ENCODE measurements at regions not wholly inside any gene's neighbourhood (a gene's known extent, or its start where the extent isn't known, plus 50 kb on each side); places are given as distances from the start of the nearest gene placed in this dataset.
"Not testable (repeated sequence)": the region's sequence is repeated elsewhere in the genome, so short reads cannot be mapped to it uniquely, and the experiment has no call there.

GRCh38 chr7:34333925-34334324 lies 324.1 kb upstream of the NPSR1 start:
- no peak for DNase-seq

- DNase-seq, result no peak
These were observed 320.9 kb upstream of the NPSR1 start for GRCh38 chr7:34337163-34337562.

GRCh38 chr7:34338961-34339526 lies 319.0 kb upstream of the NPSR1 start:
- DNase-seq, result no peak

GRCh38 chr7:34341326-34341725 lies 316.7 kb upstream of the NPSR1 start:
- no peak for DNase-seq

GRCh38 chr7:34342387-34342786 lies 315.6 kb upstream of the NPSR1 start:
- DNase-seq, result no peak

DNA sequence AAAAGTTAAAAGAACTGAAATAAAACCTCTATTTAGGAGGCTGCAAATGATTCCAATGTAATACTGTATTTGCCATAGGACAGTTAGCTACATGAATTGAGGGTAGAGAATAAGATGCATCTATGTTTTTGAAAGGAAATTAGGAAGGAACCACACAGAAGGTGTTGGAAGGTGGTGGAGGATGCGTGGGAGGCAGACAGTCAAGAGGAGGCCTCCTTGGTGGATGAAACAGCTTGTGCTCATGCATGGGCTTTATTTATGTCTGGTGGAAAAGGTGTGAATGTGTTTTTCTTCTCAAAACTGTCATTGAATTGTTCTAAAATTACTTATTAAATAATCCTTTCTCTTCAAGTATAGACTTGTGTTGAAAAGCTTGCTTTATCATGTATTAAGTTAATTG lies 314.4 kb upstream of the NPSR1 start:
- DNase-seq, result no peak

DNA sequence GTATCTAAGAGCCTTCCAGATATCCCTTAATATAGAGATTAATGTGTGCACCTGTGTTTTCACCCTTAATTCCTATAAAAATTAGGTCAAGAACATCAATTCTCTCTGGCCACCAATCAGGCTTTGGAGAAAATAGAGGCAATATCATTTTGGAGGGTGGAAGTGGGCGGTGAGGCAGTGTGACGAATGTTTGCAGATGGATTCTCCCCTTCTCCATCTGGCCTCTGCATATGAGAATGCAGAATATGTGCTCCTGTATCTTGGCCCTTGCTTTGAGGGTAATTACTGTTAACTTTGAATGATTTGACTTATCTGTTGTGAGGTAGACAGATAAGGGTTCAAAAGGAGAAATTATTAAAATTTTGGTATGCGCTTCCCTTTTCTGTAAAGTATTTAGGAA lies 304.0 kb upstream of the NPSR1 start:
- no peak for DNase-seq

- DNase-seq, result no peak
These were observed 303.1 kb upstream of the NPSR1 start for GRCh38 chr7:34354899-34355298.

GRCh38 chr7:34357068-34357467 lies 300.9 kb upstream of the NPSR1 start:
- no peak for DNase-seq

- no peak for DNase-seq
These were observed 300.1 kb upstream of the NPSR1 start for GRCh38 chr7:34357946-34358345.

- not testable (repeated sequence) for DNase-seq
These were observed 299.4 kb upstream of the NPSR1 start for GRCh38 chr7:34358578-34358977.

- DNase-seq, result no peak
These were observed 296.3 kb upstream of the NPSR1 start for GRCh38 chr7:34361663-34362250.

DNA sequence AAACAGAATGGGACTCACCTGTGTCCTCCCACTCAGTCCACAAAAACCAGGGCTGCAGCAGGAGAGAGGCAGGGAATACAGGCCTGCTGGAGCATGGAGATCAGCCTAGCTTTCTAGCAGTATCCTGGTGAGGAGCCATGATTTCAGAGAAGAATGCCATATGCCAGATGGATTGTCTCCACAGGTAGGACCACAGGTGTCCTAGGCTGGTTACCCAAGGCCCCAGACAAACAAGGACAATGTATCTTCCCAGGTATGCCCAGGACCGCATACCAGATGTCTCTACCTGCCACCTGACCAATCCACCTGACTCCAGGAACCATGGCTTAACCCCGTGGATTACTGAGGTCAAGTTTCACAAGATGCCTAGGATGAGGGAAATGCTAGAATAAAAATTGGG lies 295.4 kb upstream of the NPSR1 start:
- DNase-seq, result no peak

GRCh38 chr7:34364130-34364529 lies 293.9 kb upstream of the NPSR1 start:
- no peak for DNase-seq

DNA sequence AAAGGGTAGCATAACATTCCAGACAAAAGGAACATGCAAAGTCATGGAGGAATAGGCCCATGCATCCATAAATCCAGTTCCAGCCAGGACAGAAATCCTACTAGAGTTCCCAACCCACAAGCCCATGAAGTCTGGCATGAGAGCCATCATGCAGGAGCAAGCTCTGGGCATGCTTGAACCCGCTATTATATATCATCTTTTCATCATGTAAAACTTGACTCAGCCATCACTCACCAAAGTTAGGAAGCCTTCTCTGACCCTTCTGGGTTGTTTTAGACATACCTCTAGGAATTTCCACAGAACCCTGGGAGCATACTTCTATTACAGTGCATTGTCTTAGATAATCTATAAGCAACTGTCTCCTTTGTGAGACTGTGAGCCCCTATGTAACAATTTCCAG lies 293.0 kb upstream of the NPSR1 start:
- DNase-seq, result no peak

DNA sequence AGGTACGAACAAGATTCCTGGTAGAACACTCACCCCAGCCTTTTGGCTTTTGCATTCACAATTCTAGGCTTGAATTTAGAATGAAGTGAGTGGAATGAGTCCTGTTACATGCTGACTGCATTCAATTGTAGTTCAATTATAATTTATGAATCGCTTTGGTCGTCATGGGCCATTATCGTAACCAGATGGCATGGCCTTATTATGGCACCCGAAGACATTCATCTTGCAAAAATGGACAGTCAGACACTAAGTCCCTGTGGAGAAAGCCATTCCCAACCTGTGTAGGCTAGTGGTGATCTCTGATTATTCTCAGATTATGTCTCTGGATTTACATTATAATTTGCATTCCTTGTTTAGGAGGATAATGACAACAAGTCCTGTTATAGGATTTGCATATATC lies 292.4 kb upstream of the NPSR1 start:
- DNase-seq, result no peak

DNA sequence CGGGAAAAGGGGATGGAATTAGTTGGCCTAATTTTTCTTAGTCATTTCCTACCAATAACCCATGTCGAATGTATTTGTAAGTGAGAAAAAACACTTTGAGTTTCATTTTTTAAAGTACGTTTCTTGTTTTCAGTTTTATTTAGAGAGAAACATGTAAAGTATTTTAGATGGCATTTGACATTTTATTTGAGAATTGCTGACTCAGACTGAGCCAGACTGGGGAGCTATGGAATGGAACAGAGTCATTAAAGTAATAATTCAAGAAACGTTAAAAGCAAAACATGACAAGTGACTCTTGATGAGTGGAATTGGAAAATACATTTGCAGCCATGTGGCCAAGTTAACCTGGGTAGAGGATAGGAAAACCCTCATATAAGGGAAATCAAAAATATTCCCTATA lies 286.1 kb upstream of the NPSR1 start:
- no peak for DNase-seq

DNA sequence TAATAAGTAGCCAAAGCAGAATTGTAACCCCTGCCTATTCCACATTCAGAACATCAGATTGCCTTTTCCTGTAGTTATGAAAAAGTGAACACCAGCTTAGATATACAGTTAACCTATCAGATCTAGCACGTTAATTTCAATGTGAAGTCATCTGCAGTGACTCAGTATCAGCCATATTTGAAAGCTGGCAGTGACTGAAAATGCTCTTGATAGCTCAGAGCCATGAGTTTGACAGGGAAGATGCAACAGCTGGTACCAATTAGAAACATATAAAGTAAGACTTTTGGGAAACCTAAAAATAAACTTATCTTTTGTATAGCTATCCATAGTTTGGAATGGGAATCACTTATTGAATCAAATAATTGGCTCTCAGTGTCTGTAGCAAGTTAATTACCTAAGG lies 284.1 kb upstream of the NPSR1 start:
- DNase-seq, result no peak

DNA sequence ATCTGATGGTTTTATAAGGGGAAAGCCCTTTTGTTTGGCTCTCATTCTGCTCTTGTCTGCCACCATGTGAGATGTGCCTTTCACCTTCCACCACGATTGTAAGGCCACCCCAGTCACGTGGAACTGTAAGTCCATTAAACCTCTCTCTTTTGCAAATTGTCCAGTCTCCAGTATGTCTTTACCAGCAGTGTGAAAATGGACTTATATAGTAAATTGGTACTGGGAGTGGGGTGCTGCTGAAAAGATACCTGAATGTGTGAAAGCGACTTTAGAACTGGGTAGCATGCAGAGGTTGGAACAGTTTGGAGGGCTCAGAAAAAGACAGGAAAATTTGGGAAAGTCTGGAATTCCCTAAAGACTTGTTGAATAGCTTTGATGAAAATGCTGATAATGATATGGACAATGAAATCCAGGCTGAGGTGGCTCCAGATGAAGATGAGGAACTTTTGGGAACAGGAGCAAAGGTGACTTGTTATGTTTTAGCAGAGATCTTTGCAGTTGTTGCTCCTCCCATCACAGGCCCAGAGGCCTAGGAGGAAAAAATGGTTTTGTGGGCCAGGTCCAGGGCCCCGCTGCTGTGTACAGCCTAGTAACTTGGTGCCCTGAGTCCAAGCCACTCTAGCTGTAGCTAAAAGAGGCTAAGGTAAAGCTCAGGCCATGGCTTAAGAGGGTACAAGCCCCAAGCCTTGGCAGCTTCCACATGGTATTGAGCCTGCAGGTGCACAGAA lies 275.7 kb upstream of the NPSR1 start:
- DNase-seq, result no peak

GRCh38 chr7:34385384-34385783 lies 272.6 kb upstream of the NPSR1 start:
- DNase-seq, result no peak

- no peak for DNase-seq
These were observed 268.5 kb upstream of the NPSR1 start for GRCh38 chr7:34389332-34390078.

DNA sequence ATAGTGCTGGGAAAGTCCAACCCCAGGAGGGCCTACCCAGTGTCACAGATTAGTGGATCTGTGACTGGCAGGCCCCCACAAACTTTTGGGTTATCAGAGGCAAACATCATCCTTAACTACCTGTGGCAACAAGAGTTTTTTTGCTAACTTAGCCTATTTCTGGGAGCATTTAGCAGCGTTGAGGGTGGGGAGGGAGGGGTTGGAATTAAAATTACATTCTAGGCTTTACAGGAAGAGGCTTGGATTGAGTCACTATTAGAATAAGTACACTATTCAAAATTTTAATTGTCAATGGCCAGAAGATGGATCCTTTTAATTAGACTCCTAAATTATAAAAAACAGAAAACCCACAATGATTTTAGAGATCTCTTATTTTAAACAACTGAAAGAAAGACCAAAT lies 267.9 kb upstream of the NPSR1 start:
- no peak for DNase-seq

DNA sequence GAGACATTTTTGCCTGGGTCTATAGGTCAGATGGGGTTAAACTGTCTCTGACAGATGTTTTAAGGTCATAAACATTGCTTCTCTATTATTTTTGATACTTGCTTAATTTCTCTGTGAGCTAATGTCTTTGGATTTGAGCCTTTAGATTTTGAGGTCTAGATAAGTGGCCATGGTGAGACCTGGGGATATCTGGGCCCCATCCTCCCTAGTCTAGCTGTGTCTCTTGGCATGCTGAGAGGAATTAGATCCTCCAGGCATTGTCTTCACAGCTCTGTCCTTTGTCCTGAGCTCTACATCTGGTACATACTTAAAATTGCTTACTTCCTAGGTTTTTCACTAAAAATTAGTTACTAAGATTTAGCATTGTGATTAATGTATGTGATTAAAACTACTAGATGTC lies 265.0 kb upstream of the NPSR1 start:
- DNase-seq, result no peak
